ENCODE measurements at regions not wholly inside any gene's neighbourhood (a gene's known extent, or its start where the extent isn't known, plus 50 kb on each side); places are given as distances from the start of the nearest gene placed in this dataset.
A peak's percentile ranks its signal among the peaks of the same experiment; 100 is the strongest.
"Not testable (repeated sequence)": the region's sequence is repeated elsewhere in the genome, so short reads cannot be mapped to it uniquely, and the experiment has no call there.

DNA sequence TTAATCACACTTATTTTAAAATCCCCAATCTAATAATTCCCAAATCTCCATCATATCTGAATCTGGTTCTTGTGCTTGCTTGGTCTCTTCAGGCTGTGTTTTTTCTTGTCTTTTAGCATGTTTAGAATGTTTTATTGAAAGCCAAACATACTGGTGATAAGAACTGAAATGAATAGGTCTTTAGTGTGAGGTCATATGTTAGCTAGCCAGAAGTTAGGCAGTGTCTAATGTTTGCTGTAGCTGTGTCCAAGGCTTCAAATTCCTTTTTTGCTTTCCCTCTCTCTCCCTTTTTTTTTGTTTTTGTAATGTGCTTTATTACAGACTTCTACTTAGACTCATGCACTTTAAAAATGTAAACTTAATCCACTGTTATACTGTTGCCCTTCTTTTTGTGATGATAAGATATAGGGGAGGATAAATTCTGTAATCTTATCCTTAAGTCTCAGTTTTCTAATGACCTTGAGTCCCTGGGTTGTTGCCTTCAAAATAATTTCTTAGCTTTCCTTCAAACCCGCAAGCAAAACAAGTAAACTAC lies 725.1 kb downstream of the BRINP3 start:
- no peak for TF ChIP-seq CTCF (IDR thresholded peaks at IDR 0.05)
- H3K27me3 Mint-ChIP-seq (ENCODE audit: low read depth, poor library complexity): no peaks in the 10 kb centered on the region
- H3K9me3 Mint-ChIP-seq: peaks cover 12% of the 10 kb centered on the region
- H3K36me3 Mint-ChIP-seq (ENCODE audit: low read depth): peaks cover 6% of the 10 kb centered on the region
- no peak overlapping the region for H3K4me3 Mint-ChIP-seq
- DNase-seq: no peak
- H3K27ac Mint-ChIP-seq: peak overlapping the region; percentile 35
- peaks cover 14% of the 10 kb centered on the region for H3K4me1 Mint-ChIP-seq

DNA sequence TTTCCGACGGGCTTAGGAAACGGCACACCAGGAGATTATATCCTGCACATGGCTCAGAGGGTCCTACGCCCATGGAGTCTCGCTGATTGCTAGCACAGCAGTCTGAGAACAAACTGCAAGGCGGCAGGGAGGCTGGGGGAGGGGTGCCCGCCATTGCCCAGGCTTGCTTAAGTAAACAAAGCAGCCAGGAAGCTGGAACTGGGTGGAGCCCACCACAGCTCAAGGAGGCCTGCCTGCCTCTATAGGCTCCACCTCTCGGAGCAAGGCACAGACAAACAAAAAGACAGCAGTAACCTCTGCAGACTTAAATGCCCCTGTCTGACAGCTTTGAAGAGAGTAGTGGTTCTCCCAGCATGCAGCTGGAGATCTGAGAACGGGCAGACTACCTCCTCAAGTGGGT lies 722.6 kb downstream of the BRINP3 start:
- peaks cover 14% of the 10 kb centered on the region for H3K4me1 Mint-ChIP-seq
- not testable (repeated sequence) for H3K4me3 Mint-ChIP-seq; H3K36me3 Mint-ChIP-seq (ENCODE audit: low read depth); DNase-seq; H3K27me3 Mint-ChIP-seq (ENCODE audit: low read depth, poor library complexity); H3K27ac Mint-ChIP-seq
- peaks cover 12% of the 10 kb centered on the region for H3K9me3 Mint-ChIP-seq

- no peak overlapping the region for H3K27ac Mint-ChIP-seq
- DNase-seq: no peak
- H3K36me3 Mint-ChIP-seq (ENCODE audit: low read depth): no peaks in the 10 kb centered on the region
- no peaks in the 10 kb centered on the region for H3K9me3 Mint-ChIP-seq
- no peaks in the 10 kb centered on the region for H3K4me1 Mint-ChIP-seq
- TF ChIP-seq CTCF (IDR thresholded peaks at IDR 0.05): no peak
- H3K27me3 Mint-ChIP-seq (ENCODE audit: low read depth, poor library complexity): no peaks in the 10 kb centered on the region
- no peak overlapping the region for H3K4me3 Mint-ChIP-seq
These were observed 713.0 kb downstream of the BRINP3 start for GRCh38 chr1:189764391-189765320.

DNA sequence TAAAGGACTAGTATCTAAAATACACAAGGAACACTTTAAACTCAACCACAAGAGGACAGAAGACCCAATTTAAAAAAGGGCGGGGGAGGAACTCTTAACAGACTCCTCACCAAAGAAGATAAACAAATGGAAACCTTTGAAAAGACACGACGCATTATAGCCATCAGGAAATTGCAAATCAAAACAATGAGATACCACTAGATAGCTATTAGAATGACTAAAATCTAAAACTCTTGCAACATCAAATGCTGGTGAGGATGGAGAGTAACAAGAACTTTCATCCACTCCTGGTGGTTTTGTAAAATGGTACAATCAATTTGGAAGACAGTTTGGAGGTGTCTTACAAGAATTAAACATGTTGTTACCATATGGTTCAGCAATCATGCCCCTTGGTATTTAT lies 708.2 kb downstream of the BRINP3 start:
- Mint-ChIP-seq H3K4me3 (no peak overlapping the region), H3K9me3 (no peaks in the 10 kb centered on the region), H3K27me3 (ENCODE audit: low read depth, poor library complexity) (no peaks in the 10 kb centered on the region), H3K27ac (no peak overlapping the region), H3K4me1 (no peaks in the 10 kb centered on the region), H3K36me3 (ENCODE audit: low read depth) (no peaks in the 10 kb centered on the region)
- no peak for DNase-seq
- TF ChIP-seq CTCF (IDR thresholded peaks at IDR 0.05): no peak

DNA sequence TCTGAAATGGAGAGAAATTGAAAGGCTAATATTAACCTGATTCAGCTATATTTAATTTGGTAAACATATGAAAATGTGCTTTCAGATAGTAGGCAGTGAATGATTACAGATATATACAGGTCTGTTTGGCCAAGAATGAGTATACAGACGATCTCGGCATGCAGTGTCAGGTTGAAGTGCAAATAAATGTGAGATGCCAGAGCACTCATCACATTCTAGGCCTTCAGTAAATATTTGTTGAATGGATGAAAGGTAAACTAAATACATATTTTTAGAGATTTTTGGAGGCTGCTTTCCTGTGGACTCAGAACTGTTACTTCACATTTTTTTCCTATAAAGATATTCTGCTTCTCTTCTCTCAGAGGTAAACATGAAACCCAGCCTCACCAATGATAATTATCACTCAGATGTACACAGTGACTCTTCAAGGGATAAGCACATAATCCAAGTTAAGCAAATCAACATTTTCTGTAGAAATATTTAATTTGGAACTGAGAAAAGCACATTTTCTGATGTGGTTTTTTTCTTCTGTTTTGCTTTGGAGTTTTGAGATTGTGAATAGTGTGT lies 702.9 kb downstream of the BRINP3 start:
- H3K4me3 Mint-ChIP-seq: no peak overlapping the region
- H3K4me1 Mint-ChIP-seq: no peaks in the 10 kb centered on the region
- no peak for DNase-seq
- H3K9me3 Mint-ChIP-seq: no peaks in the 10 kb centered on the region
- no peaks in the 10 kb centered on the region for H3K36me3 Mint-ChIP-seq (ENCODE audit: low read depth)
- no peak overlapping the region for H3K27ac Mint-ChIP-seq
- H3K27me3 Mint-ChIP-seq (ENCODE audit: low read depth, poor library complexity): peaks cover 6% of the 10 kb centered on the region
- TF ChIP-seq CTCF (IDR thresholded peaks at IDR 0.05): no peak

- no peak for TF ChIP-seq CTCF (IDR thresholded peaks at IDR 0.05)
- no peaks in the 10 kb centered on the region for H3K36me3 Mint-ChIP-seq (ENCODE audit: low read depth)
- no peaks in the 10 kb centered on the region for H3K9me3 Mint-ChIP-seq
- peaks cover 6% of the 10 kb centered on the region for H3K27me3 Mint-ChIP-seq (ENCODE audit: low read depth, poor library complexity)
- no peak for DNase-seq
- no peak overlapping the region for H3K27ac Mint-ChIP-seq
- H3K4me1 Mint-ChIP-seq: no peaks in the 10 kb centered on the region
- H3K4me3 Mint-ChIP-seq: no peak overlapping the region
These were observed 702.3 kb downstream of the BRINP3 start for GRCh38 chr1:189775343-189775742.

Measured in nephron progenitor cell (in vitro differentiated cells).